HG03135 (cell line): ENCODE measurements at regions not wholly inside any gene's neighbourhood (a gene's known extent, or its start where the extent isn't known, plus 50 kb on each side); places are given as distances from the start of the nearest gene placed in this dataset.

Source experiments
- ATAC-seq: cut with Tn5 transposase; IDR thresholded peaks from one replicate; pipeline ENCODE4 v1.9.1; 2021; ENCODE audit warnings: mild to moderate bottlenecking, moderate library complexity; ENCODE audit not compliant: unreplicated experiment

GRCh38 chr4:32745351-32745750, 2025.2 kb downstream of the PCDH7 start:
- no peak for ATAC-seq

- ATAC-seq: no peak
Measured at GRCh38 chr4:32748061-32748460, 2027.9 kb downstream of the PCDH7 start.

- no peak for ATAC-seq
Measured at GRCh38 chr4:32748498-32748897, 2028.3 kb downstream of the PCDH7 start.

GRCh38 chr4:32752962-32753361, 2032.8 kb downstream of the PCDH7 start:
- ATAC-seq: no peak

GRCh38 chr4:32768664-32769389, 2048.7 kb downstream of the PCDH7 start:
- no peak for ATAC-seq

GRCh38 chr4:32771491-32771890, 2051.3 kb downstream of the PCDH7 start:
- no peak for ATAC-seq

GRCh38 chr4:32775049-32775448, 2054.9 kb downstream of the PCDH7 start:
- no peak for ATAC-seq

GRCh38 chr4:32776435-32777203, 2056.4 kb downstream of the PCDH7 start:
- ATAC-seq: no peak

- ATAC-seq: no peak
Measured at GRCh38 chr4:32778025-32778424, 2057.9 kb downstream of the PCDH7 start.

GRCh38 chr4:32778938-32779337, 2058.8 kb downstream of the PCDH7 start:
- ATAC-seq: no peak

GRCh38 chr4:32789026-32789608, 2068.9 kb downstream of the PCDH7 start:
- no peak for ATAC-seq

GRCh38 chr4:32790803-32791202, 2070.6 kb downstream of the PCDH7 start:
- ATAC-seq: no peak

GRCh38 chr4:32798471-32799159, 2078.4 kb downstream of the PCDH7 start:
- ATAC-seq: no peak

- no peak for ATAC-seq
Measured at GRCh38 chr4:32824336-32824735, 2104.2 kb downstream of the PCDH7 start.

- ATAC-seq: no peak
Measured at GRCh38 chr4:32826169-32826568, 2106.0 kb downstream of the PCDH7 start.

- ATAC-seq: no peak
Measured at GRCh38 chr4:32830160-32830559, 2110.0 kb downstream of the PCDH7 start.

GRCh38 chr4:32831104-32831503, 2110.9 kb downstream of the PCDH7 start:
- no peak for ATAC-seq

- no peak for ATAC-seq
Measured at GRCh38 chr4:32840461-32841189, 2120.5 kb downstream of the PCDH7 start.

- ATAC-seq: no peak
Measured at GRCh38 chr4:32841217-32841616, 2121.0 kb downstream of the PCDH7 start.

GRCh38 chr4:32847461-32847860, 2127.3 kb downstream of the PCDH7 start:
- no peak for ATAC-seq

- no peak for ATAC-seq
Measured at GRCh38 chr4:32855622-32856021, 2135.5 kb downstream of the PCDH7 start.
